ENCODE measurements at regions not wholly inside any gene's neighbourhood (a gene's known extent, or its start where the extent isn't known, plus 50 kb on each side); places are given as distances from the start of the nearest gene placed in this dataset.

DNA sequence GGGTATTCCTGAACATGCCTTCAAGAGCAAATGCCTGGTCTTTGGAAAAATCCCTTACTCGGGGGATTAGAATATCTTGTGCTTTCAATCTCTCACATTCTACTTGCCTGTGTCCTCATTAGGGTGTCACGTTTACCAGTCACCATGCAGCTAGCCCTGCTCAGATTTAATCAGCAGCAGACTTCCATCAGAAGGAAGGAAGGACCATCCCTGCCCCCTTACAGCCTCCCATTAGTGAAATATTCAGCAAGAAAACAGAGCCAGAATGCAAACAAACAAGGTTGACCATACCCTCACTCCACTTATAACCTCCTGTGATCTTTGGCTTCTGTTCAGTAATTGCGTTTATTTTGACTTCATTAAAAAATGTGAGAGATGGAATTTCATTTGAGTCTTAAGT is 208.6 kb downstream of the CXCL12 start:
- TF ChIP-seq, protein P1, sequence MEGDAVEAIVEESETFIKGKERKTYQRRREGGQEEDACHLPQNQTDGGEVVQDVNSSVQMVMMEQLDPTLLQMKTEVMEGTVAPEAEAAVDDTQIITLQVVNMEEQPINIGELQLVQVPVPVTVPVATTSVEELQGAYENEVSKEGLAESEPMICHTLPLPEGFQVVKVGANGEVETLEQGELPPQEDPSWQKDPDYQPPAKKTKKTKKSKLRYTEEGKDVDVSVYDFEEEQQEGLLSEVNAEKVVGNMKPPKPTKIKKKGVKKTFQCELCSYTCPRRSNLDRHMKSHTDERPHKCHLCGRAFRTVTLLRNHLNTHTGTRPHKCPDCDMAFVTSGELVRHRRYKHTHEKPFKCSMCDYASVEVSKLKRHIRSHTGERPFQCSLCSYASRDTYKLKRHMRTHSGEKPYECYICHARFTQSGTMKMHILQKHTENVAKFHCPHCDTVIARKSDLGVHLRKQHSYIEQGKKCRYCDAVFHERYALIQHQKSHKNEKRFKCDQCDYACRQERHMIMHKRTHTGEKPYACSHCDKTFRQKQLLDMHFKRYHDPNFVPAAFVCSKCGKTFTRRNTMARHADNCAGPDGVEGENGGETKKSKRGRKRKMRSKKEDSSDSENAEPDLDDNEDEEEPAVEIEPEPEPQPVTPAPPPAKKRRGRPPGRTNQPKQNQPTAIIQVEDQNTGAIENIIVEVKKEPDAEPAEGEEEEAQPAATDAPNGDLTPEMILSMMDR (IDR thresholded peaks at IDR 0.05) = no peak
- TF ChIP-seq, protein P2, sequence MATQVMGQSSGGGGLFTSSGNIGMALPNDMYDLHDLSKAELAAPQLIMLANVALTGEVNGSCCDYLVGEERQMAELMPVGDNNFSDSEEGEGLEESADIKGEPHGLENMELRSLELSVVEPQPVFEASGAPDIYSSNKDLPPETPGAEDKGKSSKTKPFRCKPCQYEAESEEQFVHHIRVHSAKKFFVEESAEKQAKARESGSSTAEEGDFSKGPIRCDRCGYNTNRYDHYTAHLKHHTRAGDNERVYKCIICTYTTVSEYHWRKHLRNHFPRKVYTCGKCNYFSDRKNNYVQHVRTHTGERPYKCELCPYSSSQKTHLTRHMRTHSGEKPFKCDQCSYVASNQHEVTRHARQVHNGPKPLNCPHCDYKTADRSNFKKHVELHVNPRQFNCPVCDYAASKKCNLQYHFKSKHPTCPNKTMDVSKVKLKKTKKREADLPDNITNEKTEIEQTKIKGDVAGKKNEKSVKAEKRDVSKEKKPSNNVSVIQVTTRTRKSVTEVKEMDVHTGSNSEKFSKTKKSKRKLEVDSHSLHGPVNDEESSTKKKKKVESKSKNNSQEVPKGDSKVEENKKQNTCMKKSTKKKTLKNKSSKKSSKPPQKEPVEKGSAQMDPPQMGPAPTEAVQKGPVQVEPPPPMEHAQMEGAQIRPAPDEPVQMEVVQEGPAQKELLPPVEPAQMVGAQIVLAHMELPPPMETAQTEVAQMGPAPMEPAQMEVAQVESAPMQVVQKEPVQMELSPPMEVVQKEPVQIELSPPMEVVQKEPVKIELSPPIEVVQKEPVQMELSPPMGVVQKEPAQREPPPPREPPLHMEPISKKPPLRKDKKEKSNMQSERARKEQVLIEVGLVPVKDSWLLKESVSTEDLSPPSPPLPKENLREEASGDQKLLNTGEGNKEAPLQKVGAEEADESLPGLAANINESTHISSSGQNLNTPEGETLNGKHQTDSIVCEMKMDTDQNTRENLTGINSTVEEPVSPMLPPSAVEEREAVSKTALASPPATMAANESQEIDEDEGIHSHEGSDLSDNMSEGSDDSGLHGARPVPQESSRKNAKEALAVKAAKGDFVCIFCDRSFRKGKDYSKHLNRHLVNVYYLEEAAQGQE (IDR thresholded peaks at IDR 0.05; ENCODE audit: low read depth, low read length) = no peak
- TF ChIP-seq, protein P3, sequence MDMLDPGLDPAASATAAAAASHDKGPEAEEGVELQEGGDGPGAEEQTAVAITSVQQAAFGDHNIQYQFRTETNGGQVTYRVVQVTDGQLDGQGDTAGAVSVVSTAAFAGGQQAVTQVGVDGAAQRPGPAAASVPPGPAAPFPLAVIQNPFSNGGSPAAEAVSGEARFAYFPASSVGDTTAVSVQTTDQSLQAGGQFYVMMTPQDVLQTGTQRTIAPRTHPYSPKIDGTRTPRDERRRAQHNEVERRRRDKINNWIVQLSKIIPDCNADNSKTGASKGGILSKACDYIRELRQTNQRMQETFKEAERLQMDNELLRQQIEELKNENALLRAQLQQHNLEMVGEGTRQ (IDR thresholded peaks at IDR 0.05; ENCODE audit: borderline replicate concordance, low read depth, low read length) = no peak
- TF ChIP-seq, protein P4, sequence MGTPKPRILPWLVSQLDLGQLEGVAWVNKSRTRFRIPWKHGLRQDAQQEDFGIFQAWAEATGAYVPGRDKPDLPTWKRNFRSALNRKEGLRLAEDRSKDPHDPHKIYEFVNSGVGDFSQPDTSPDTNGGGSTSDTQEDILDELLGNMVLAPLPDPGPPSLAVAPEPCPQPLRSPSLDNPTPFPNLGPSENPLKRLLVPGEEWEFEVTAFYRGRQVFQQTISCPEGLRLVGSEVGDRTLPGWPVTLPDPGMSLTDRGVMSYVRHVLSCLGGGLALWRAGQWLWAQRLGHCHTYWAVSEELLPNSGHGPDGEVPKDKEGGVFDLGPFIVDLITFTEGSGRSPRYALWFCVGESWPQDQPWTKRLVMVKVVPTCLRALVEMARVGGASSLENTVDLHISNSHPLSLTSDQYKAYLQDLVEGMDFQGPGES (IDR thresholded peaks at IDR 0.05; ENCODE audit: low read depth, low read length) = no peak
- TF ChIP-seq NRF1 (IDR thresholded peaks at IDR 0.05; ENCODE audit: low read depth, low read length) (no peak), TAF1 (IDR thresholded peaks at IDR 0.05; ENCODE audit: borderline replicate concordance, low read depth, low read length) (no peak), RAD21 (IDR thresholded peaks at IDR 0.05; ENCODE audit: low read length) (no peak)
- TF ChIP-seq, protein P5, sequence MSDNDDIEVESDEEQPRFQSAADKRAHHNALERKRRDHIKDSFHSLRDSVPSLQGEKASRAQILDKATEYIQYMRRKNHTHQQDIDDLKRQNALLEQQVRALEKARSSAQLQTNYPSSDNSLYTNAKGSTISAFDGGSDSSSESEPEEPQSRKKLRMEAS (IDR thresholded peaks at IDR 0.05; ENCODE audit: low read depth) = no peak
